Tibial nerve (tissue), 4 donors: ENCODE measurements at regions not wholly inside any gene's neighbourhood (a gene's known extent, or its start where the extent isn't known, plus 50 kb on each side); places are given as distances from the start of the nearest gene placed in this dataset.

ENCODE experiments used
- DNase-seq, 2 donors: peaks; one replicate each; pipeline ENCODE4 v3.0.0-alpha.2; 2019; ENCODE audit warnings: low spot score in 2 of 2
- H3K27ac ChIP-seq, 4 donors: fragments of 200-600 bp; sonication (generic) in 3 of 4; one replicate each; pipeline ENCODE4 v1.5.1; 2017 to 2019; ENCODE audit warnings: mild to moderate bottlenecking in 1 of 4
- H3K27me3 ChIP-seq, 2 donors: fragments of 200-600 bp; sonication (generic) in 1 of 2; one replicate each; pipeline versions ENCODE4 v1.5.1 to v1.6.0; 2017 to 2019
- H3K36me3 ChIP-seq, 3 donors: fragments of 200-600 bp; sonication (generic); one replicate each; pipeline ENCODE4 v1.5.1; 2018 to 2019
- H3K4me1 ChIP-seq, 4 donors: fragments of 200-600 bp; sonication (generic) in 3 of 4; one replicate each; pipeline ENCODE4 v1.5.1; 2017 to 2019
- H3K4me3 ChIP-seq, 4 donors: fragments of 200-600 bp; sonication (generic) in 3 of 4; one replicate each; pipeline ENCODE4 v1.5.1; 2017 to 2019; ENCODE audit warnings: mild to moderate bottlenecking in 1 of 4, moderate library complexity in 1 of 4
- H3K9me3 ChIP-seq, 4 donors: fragments of 200-600 bp; sonication (generic) in 3 of 4; one replicate each; pipeline ENCODE4 v1.5.1; 2017 to 2019
- CTCF ChIP-seq, 5 experiments: fragments of 200-600 bp in 3 of 5; fragments of 450-650 bp in 2 of 5; sonication (generic) in 3 of 5; IDR thresholded peaks; one replicate each; pipeline ENCODE4 v1.5.1; 2016 to 2019; ENCODE audit warnings: antibody characterized with exemption in 5 of 5, mild to moderate bottlenecking in 3 of 5, moderate library complexity in 2 of 5
- EP300 ChIP-seq, 2 donors: sonication (generic); formaldehyde crosslinking; IDR thresholded peaks; one replicate each; pipeline ENCODE4 v1.6.1; 2017; ENCODE audit warnings: antibody characterized with exemption in 2 of 2, mild to moderate bottlenecking in 1 of 2
- POLR2A ChIP-seq, 2 donors: fragments of 450-650 bp; IDR thresholded peaks; one replicate each; pipeline ENCODE4 v1.6.1; 2017; ENCODE audit warnings: antibody characterized with exemption in 2 of 2, mild to moderate bottlenecking in 2 of 2, moderate library complexity in 2 of 2
- WGBS, 2 donors: methylation state at CpG; one replicate each; pipeline ENCODE4 v1.1.5; 2018; 5-methylcytosine and 5-hydroxymethylcytosine counted together

GRCh38 chr5:81817086-81817485 is 66.2 kb upstream of the SSBP2 start:
- Histone ChIP-seq H3K27ac (no peak overlapping the region), H3K4me1 (no peaks in the 10 kb centered on the region), H3K9me3 (no peaks in the 10 kb centered on the region), H3K36me3 (no peaks in the 10 kb centered on the region), H3K27me3 (no peaks in the 10 kb centered on the region), H3K4me3 (no peak overlapping the region)
- 68 to 71% methylated on average over 3 of the region's 3 CpGs for WGBS, 2 donors
- DNase-seq: no peak
- no peak for TF ChIP-seq POLR2A (IDR thresholded peaks at IDR 0.05)
- TF ChIP-seq EP300 (IDR thresholded peaks at IDR 0.05): no peak
- TF ChIP-seq CTCF (IDR thresholded peaks at IDR 0.05): no peak

DNA sequence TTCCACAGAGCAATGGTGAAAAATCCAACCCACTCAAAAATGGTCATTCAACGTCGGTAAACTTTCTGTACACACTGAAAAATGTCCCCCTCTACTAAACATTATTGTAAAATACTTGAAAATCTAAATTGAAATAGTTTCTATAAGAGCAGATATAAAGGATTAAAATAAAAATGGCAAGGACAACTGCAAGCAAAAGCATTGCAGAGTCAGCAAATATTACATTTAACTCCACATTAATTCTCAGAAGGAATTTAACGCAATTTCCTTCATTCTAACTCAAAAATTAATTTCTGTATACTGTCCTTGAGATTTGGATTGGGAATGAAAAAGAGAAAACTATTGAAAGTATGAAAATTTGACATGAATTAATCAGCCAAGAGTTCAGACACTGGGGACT is 64.4 kb upstream of the SSBP2 start:
- TF ChIP-seq CTCF (IDR thresholded peaks at IDR 0.05): no peak
- no peak for TF ChIP-seq POLR2A (IDR thresholded peaks at IDR 0.05)
- TF ChIP-seq EP300 (IDR thresholded peaks at IDR 0.05): no peak
- 88 to 91% methylated on average over 3 of the region's 3 CpGs for WGBS, 2 donors

GRCh38 chr5:81808106-81808505 is 57.2 kb upstream of the SSBP2 start:
- Histone ChIP-seq H3K36me3 (no peaks in the 10 kb centered on the region), H3K4me1 (no peaks in the 10 kb centered on the region), H3K4me3 (no peak overlapping the region), H3K27ac (no peak overlapping the region), H3K9me3 (peaks cover 0 to 18% (median 4%) of the 10 kb centered on the region in 4 donors), H3K27me3 (no peaks in the 10 kb centered on the region)
- no peak for DNase-seq
- no peak for TF ChIP-seq POLR2A (IDR thresholded peaks at IDR 0.05)
- TF ChIP-seq CTCF (IDR thresholded peaks at IDR 0.05): no peak
- TF ChIP-seq EP300 (IDR thresholded peaks at IDR 0.05): no peak

More for the DNA sequence above, 64.4 kb upstream of the SSBP2 start:
- no peak overlapping the region for H3K4me3 ChIP-seq
- no peak for DNase-seq
- no peaks in the 10 kb centered on the region for H3K4me1 ChIP-seq
- no peaks in the 10 kb centered on the region for H3K36me3 ChIP-seq
- no peaks in the 10 kb centered on the region for H3K27me3 ChIP-seq
- no peak overlapping the region for H3K27ac ChIP-seq
- no peaks in the 10 kb centered on the region for H3K9me3 ChIP-seq

DNA sequence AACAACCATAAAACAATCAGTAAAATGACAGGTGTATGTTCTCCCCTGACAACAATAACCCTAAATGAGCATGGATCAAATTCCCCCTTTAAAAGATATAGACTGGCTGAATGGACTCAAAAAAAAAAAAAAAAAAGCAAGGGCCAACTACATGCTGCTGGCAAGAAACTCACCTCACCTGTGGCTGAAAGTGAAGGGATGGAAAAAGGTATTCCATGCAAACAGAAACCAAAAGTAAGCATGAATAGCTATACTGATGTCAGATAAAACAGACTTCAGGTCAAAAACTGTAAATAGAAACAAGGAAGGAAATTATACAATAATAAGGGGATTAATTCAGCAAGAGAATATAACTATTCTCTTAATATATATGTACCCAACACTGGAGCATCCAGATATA is 54.2 kb upstream of the SSBP2 start:
- H3K9me3 ChIP-seq: peaks cover 0 to 18% (median 4%) of the 10 kb centered on the region in 4 donors
- no peak for TF ChIP-seq CTCF (IDR thresholded peaks at IDR 0.05)
- TF ChIP-seq EP300 (IDR thresholded peaks at IDR 0.05): no peak
- no peak for TF ChIP-seq POLR2A (IDR thresholded peaks at IDR 0.05)
- no peaks in the 10 kb centered on the region for H3K27me3 ChIP-seq
- H3K4me3 ChIP-seq: no peak overlapping the region
- H3K27ac ChIP-seq: no peak overlapping the region
- no peaks in the 10 kb centered on the region for H3K4me1 ChIP-seq
- no peaks in the 10 kb centered on the region for H3K36me3 ChIP-seq
- no peak for DNase-seq

- no peak overlapping the region for H3K27ac ChIP-seq
- peaks cover 0 to 18% (median 4%) of the 10 kb centered on the region in 4 donors for H3K9me3 ChIP-seq
- no peak overlapping the region for H3K4me3 ChIP-seq
- H3K27me3 ChIP-seq: no peaks in the 10 kb centered on the region
- no peak for TF ChIP-seq EP300 (IDR thresholded peaks at IDR 0.05)
- TF ChIP-seq CTCF (IDR thresholded peaks at IDR 0.05): no peak
- no peak for TF ChIP-seq POLR2A (IDR thresholded peaks at IDR 0.05)
- 88 to 100% methylated on average over 3 of the region's 3 CpGs for WGBS, 2 donors
- DNase-seq: no peak
- no peaks in the 10 kb centered on the region for H3K4me1 ChIP-seq
- H3K36me3 ChIP-seq: no peaks in the 10 kb centered on the region
Observed at GRCh38 chr5:81803812-81804211, 52.9 kb upstream of the SSBP2 start.
